HG02610 (cell line): ENCODE measurements at regions not wholly inside any gene's neighbourhood (a gene's known extent, or its start where the extent isn't known, plus 50 kb on each side); places are given as distances from the start of the nearest gene placed in this dataset.

ENCODE experiments used
- ATAC-seq: cut with Tn5 transposase; IDR thresholded peaks from one replicate; pipeline ENCODE4 v1.9.1; 2021; ENCODE audit warnings: mild to moderate bottlenecking, moderate library complexity; ENCODE audit not compliant: unreplicated experiment

DNA sequence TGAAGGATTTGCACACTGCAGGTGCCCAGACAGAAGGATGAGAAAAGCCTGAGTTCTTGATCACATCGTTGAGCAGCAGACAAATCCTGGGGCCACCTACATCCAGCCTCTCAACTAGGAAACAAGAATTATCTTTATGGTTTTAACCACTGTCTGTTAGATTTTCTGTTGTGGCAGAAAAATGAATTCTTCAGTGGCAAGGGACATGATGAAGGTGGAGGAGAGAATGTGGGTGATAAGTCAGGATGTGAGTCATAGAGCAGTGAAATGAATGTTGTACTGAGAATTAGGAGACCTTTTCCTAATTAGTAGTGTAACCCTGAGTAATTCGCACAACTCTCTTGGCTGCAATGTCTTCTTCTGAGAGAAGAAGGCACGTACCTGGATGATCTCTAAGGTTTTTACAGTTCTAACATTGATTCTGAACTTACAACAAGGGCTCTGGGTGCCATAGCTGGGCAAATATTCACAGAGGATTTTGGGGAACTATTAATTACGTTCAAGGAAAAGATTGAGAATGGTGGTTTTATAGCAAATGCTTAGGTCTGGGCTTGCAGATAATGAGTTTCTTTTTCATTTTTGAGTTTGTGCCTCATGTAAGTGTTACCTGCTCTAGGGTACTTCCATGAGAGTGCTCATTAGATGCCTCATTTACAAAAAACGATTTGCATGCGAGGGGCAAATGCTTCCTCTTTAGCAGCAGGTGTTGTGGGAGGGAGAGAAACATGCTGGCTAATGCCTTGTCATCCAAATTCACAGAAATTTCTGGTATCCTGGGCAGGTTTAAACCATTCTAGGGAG, 111.0 kb upstream of the KL start:
- peak; percentile 74 for ATAC-seq

DNA sequence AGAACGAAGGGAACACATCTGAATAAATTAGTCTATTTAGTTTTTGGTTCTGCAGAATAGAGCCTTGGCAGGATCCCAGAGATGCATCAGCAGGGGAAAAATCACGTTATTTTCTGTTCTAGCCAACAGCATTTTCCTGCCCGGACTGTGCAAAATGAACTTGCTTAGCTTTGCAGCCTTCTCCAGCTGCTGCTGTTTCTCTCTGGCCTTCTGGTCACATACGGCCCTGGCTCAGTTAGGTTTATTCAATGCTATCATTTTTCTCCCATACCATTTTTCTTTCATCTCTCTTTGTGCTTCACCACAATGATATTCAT, 110.4 kb upstream of the KL start:
- ATAC-seq: peak; percentile 2

DNA sequence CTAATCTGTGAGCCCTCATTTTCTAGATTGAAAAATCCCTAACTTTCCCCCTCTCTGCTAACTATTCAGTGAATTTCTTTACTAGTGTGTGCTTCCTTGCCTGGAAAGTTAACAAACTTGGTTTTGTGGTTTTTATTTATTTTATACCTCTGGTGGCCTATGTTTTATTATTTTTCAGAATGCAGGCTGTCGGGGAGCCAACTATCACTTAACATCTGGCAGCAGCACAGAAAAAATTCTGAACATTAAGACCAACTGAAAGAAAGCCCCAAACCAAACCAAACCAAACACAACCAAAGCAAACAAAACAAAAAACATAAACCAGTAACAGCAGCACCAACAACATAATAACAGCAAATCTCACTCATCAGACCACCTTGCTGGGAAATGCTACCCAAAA, 109.0 kb upstream of the KL start:
- no peak for ATAC-seq

DNA sequence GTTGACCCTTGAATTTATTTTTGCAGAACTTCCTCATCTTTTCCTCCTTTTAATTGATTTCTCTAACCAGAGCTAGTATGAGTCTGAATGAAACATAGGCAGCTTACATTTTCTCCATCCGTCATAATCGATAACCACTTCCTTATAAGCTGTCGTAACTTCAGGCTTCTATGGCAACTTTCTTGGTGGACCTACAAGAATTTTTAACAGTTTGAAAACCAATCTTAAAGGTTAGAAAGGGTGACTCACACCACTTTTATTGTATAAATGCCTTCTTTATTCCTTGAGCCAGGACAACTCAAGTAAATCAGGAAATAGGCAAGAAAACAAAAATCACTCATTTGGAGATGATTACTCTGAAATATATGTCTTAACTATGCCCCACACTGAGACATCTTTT, 105.7 kb upstream of the KL start:
- no peak for ATAC-seq

DNA sequence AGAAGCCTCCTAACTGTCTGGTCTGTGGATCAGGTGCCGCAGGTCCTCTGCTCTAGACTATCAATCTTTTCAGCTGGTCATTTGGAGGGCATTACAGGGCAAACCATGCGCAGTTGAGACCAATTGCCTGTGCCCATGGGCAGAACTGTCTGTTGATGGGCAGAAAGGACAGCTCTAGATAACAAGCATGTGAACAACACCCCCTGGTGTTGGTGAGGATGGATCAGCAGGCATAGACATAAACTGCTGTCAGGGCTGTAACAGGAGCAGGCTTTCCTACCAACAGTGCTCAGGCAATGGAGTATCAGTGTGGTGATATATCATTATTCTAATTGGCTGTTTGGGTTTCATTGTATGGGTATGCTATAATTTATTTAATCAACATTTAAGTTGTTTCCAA, 104.7 kb upstream of the KL start:
- ATAC-seq: peak; percentile 75

DNA sequence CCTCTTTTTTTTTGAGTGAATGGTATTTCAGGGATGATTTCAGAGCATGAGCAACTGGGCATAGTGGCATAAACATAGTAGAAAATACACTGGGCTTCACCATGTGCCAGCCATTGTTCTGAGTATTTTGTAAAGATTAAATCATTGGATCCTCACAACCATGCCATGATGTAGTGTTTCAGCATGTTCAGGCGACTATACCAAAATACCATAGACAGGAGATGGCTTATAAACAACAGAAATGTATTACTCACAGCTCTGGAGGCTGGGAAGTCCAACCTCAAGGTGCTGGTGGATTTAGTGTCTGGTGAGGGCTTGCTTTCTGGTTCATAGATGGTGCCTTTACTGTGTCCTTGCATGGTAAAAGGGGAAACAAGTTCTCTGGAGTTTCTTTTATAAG, 101.5 kb upstream of the KL start:
- no peak for ATAC-seq

DNA sequence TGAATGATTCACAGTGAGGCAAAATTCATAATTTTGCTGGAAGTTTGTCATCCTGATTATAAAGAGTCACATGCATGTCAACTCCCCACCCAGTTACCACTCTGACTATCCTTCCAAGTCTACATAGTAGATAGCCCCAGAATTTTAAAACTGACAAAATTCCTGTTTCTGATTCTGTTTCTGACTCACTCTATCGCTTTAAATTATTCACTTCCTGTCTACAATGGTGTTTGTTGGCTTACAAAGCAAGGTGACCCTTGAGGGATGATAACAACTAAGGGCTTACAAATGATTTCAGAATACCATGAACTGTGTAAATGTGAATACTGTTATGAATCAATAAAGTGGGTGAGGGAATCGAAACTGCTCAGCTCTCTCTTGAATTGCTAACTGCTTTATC, 98.7 kb upstream of the KL start:
- no peak for ATAC-seq

DNA sequence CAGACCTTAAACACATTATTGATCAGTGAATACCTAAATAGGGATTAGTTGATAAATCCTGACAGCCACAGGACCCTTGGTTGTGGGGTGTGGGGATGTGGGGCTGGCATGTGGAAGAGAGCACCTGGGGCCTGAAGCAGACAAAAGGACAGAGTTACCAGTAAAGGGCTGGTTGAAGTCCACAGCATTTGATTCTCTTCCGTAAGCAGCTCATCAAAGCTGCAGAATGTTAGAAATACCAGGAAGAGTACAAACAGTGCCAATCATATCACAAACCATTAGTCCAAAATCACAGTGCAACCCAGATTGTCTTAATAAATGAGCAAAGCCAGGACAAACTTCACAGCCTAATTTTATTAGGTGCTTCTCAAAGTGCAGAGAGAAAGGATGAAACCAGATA, 92.5 kb upstream of the KL start:
- no peak for ATAC-seq

DNA sequence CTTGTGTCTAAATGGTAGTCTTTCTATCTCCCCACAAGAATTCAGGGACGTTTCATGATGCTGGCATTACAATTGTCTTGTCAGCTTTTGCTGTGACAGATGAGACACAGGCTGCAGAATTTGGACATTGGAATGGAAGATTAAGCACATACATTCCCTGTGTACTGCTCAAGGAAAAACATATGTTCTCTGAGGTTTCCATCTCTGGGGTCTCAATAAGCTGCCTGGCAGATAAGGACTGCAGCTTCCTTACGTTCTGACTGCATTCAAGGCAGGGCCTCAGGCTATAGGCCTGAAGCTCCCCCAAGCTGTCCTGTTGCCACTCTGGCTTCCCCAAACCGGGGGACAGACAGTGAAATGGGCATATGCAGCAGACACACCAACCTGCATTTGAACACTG, 91.3 kb upstream of the KL start:
- ATAC-seq: no peak

DNA sequence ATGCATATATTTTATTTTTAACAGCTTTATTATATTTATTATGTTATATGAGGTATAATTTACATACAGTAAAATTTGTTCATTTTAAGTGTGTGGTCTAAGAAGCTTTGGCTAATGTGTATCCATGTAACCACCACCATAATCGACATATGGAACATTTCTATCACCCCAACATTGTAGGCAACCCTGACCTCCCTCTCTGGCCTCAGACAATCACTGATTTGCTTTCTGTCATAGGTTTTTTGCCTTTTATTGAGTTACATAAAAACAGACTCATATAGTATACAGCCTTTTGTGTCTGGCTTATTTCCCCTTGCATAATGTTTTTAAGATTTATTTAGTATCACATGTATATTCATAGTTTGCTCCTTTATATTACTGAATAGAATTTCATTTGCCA, 90.7 kb upstream of the KL start:
- ATAC-seq: no peak

DNA sequence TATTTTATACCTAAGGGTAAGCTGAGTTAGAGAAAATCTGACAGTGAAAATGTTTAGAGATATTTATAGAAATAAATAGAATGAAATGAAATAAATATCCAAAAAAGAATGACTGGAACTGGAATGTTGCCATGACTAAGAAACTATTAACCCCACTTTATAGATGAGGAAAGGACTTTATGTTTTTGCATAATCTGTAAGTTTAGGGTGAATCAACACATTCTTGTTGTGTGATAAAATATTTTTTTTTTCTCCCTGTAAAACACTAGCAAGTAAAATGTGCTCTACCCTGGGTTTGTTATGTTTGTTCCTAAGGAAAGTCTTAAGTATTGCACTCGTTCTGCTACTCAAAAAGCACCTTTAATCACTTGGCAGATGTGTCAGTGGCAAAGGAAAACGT, 83.8 kb upstream of the KL start:
- ATAC-seq: no peak

DNA sequence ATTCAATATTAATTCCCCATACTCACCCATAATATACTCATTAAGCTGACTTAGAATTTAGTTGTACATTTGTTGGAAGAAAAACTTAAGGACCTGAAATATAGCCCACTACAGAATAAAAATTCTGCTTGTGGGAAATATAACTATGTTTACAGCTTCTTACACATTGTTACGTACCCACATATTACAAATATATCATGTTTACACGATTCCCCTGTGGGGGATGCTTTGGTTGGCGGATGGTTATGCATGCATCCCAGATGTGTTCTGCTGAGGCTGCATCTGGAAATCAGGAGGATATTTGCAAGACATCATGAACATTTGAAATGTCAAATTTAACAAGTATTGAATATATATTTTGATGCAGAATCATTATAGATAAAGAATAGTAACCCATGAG, 79.5 kb upstream of the KL start:
- no peak for ATAC-seq

DNA sequence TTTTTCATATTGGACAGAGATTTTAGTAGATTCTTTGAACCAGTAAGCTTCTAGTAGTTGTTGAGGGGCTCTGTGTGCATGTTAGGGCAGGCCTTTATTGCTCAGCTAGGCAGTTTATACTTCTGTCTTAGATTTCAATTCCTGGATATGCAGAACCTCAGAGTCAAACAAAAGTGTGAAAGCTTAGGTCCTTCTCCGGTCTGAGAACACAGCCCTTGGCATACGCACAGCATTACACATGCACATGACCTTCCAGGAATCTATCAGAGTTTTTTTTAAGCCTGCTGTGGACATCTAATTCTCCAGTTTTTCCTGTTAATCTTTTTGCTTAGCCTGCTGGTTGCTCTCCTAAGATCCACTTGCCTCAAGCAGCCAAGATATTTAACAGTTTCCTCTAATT, 77.9 kb upstream of the KL start:
- no peak for ATAC-seq

DNA sequence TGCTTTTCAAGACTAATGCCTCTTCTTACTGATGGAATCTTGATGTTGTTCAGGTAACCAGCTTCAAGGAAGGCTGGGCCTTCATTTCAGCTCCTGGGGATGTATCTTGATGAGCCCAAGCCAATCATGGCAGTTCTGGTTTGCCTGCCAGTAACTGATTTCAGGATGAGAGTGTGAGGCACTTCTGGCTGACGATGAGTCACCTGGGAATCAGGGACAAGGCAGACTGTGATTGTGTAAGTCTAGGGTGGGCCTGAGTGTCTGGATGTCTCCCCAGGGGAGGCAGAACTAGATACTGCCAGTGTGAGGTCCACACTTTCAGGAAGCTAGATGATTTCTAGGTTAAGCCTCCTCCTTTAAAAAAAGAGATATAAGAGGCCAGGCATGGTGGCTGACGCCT, 77.3 kb upstream of the KL start:
- no peak for ATAC-seq

DNA sequence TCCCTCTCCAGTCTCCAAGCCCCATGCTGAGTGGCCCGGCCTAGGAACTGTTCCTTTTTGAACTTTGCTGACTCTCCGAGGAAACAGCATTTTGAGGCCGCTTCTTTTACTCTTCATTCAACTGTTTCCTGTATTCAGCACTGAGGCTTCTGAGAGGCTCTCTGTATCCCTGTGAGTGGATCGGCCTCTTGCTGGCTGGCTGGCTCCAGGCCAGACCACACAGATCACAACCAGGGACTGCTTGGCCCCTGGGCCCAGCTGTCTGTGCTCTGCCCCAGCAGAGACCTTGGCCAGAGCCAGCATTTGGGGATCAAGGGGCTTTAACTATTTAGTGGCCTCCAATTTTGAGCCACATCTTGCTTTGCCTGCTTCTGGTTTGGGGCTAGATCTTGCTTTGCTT, 75.6 kb upstream of the KL start:
- no peak for ATAC-seq

DNA sequence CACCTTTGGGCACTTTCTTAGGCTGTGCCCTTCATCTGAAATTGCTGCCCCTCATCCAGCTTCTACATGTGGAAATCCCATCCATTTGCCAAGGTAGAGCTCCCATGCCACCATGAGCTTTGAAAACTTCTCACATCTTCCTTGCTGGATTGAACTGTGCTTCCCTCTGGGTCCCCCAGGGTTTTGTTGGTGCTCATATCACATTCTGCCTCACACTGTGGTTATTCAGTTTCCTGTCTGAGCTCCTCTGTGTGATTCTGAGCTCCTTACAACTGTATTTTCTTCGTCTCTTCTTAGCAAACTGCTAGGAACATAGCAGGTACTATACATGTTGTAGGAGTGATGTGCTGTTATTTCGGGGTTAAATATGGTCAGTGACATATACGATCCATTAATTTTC, 74.9 kb upstream of the KL start:
- no peak for ATAC-seq

DNA sequence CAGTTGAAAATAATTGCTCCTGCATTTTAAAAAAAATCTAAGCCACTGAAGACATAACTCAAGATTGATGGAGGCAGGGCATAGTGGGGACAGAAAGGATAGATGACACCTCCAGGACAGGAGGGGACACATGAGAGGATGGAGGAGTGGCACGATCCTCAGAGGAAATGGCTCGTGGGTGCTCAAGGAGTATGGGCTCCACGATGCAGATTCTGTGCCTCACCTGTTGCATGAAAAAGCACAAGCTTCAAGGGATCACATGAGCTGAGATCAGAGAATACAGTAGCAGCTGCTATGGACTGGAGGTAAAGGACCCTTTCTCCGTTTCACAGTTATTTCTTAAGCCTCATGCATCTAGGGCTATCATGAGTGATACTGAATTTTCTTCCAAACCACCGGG, 69.7 kb upstream of the KL start:
- no peak for ATAC-seq

DNA sequence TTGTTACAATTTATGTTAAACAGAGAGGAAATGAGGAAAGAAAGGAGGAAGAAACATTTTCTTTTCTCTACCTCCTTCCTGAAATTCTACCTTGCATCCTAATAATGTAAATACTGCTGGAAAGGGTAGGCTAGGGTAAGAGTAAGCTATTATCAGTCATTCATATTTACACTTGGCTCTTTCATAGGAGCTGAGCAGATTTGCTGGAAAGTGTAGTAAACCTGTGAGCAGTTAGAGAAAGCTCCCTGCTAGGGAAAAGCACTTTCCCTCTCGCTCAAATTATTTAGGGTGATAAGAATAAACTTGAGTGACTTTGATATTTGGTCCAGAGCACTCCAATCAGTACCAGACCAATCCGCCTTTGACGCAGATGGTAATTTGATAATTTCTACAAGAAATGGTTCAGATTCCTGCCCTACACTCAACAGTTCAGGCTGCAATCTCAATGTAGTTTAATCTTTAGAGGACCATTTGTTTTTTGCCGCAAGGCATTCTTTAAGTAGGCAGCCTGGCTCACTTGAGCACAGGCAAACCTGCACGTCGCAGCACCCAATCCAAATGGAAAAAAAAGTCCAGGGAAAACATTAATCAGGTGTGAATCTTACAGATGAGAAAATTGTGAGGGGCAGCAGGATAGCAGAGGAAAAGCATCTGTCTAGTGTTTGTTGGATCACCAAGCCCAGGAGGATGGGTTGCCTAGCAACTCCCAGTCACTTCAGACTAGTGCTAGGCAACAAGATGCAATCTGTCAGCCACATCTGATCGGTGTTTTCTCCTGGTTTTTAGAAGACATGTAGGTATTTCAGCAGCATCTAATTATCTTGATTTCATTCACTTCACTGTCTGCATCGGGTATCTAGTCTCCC, 68.6 kb upstream of the KL start:
- no peak for ATAC-seq

DNA sequence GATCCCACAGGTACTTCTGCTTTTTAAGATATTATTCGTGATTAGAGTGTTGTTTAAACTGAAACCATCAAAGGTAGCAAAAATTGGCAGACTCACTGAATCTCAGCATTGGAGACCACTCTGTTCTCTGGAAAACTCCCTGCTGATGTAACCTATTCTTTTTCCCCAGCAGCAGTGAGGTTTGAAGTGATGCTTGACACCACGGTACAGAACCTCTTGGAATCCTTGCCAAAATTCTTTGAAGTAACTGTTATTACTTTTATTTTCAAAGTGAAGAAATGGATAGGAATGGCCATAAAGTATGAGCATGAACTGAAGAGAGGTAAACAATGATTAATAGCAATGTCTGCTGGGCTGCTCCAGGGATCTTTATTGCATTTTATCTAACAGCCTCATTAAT, 66.4 kb upstream of the KL start:
- no peak for ATAC-seq

DNA sequence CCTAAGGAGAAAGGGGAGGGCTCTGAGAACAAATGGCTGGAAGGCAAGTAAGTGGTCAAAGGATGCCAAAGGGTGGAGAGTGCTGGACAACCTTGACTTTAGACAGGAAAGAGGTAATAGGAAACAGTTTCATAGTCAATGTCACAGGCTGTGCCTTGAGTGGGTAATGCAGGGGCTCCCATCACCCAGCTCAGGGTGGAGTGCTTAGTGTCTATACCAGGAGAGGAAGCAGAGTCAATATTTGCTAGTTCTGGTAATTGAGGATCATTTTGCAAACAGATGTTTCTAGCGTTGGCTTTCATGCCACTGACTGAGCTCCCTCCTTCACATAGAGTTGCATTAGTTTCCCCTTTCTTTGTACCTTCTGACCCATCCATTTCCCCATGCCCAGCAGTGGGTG, 64.6 kb upstream of the KL start:
- ATAC-seq: no peak

DNA sequence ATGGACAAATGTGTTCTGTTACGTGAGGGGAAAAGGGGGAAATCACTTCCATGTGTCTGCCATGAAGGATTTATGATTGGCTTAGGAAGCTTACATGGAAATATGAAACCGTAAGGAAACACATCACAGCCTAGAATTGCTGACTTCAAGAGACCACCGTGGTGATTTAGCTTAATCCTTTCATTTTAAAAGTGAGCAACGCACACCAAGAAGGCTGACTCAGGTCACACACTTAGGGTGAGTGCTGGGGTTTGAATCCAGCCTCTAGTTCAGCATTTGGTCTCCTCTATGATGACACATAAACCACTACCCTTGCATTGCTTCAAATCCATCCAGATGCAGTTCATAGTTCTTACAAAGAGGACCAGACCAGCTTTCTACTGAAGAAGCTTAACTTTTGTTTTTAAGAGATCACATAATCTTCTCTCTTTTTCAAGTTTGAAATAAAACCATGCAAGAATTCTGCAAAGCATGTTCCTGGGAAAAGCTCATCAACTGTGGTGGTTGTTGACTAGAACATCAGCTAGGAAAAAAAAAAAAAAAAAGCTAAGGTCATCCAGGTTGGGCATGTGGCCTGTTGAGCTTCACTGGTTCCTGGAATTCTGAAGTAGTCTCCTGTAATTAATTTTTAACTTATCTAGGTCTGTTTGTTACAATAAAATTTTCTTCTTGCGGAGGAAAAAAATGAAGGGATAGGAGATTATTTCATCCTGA, 60.2 kb upstream of the KL start:
- no peak for ATAC-seq

DNA sequence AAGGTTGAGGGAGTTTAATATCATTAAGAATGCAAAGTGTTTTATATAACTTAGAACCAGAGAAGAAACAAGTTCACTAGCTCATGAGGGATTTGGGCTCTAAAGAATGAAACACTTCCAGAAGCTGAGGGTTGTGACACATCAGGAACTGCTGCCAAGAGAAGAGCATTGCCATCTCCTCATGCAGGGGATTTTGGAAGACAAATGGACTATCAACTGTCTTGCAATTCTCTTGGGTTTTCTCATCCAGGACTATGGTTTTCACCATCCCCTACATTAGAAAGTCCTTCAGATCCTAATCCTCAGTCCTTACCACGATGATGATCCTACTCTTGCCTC, 59.7 kb upstream of the KL start:
- no peak for ATAC-seq
